ENCODE measurements at regions not wholly inside any gene's neighbourhood (a gene's known extent, or its start where the extent isn't known, plus 50 kb on each side); places are given as distances from the start of the nearest gene placed in this dataset.
A peak's percentile ranks its signal among the peaks of the same experiment; 100 is the strongest.

GRCh38 chr4:181970366-181970765, 272.8 kb upstream of the TENM3 start:
- POLR2A ChIA-PET = no interaction called here
- FAIRE-seq (no peak), ATAC-seq (no peak), DNase-seq (ENCODE audit: low read depth, low spot score) (no peak)
- intact Hi-C loops (cut with micrococcal nuclease; ENCODE audit: unreplicated experiment) (loop anchor here (2.0 kb wide), 1 partner anchor 48 kb away; no protein-coding TSS in a partner anchor), in situ Hi-C loops (cut with MboI) (no loop called here)
- Histone ChIP-seq H3K9ac (ENCODE audit: control insufficient read depth, insufficient read depth, low read length) (no peak overlapping the region), H2AFZ (ENCODE audit: control insufficient read depth, low read depth, low read length) (no peak overlapping the region), H3K4me3 (no peak overlapping the region), H3K4me2 (ENCODE audit: control insufficient read depth, insufficient read depth) (no peak overlapping the region), H3K36me3 (ENCODE audit: control insufficient read depth in 2 of 2, insufficient read depth in 2 of 2, low read length in 1 of 2) (no peaks in the 10 kb centered on the region), H4K20me1 (ENCODE audit: control insufficient read depth, insufficient read depth) (no peaks in the 10 kb centered on the region), H3K27me3 (replicated peaks in 1 of 2; ENCODE audit: control insufficient read depth in 2 of 2, insufficient read depth in 2 of 2, low read length in 1 of 2) (no peaks in the 10 kb centered on the region), H3K27ac (ENCODE audit: control insufficient read depth, insufficient read depth) (no peak overlapping the region), H3K9me3 (replicated peaks; ENCODE audit: control insufficient read depth, insufficient read depth, low read length) (no peaks in the 10 kb centered on the region; the same call in 2 of the 3 replicates), H3K4me1 (ENCODE audit: control insufficient read depth, insufficient read depth, low read length) (no peaks in the 10 kb centered on the region), H3K79me2 (ENCODE audit: control insufficient read depth, insufficient read depth, low read length) (no peaks in the 10 kb centered on the region)
- SMC1A ChIA-PET (ENCODE audit: uncharacterized antibody, unreplicated experiment) = interaction anchor here (0.6 to 3.0 kb wide), 6 partner anchors 9 to 139 kb away, joined by 3 to 7 read pairs (median 4); no protein-coding TSS in a partner anchor
- RAD21 ChIA-PET (ENCODE audit: unreplicated experiment) = interaction anchor here (0.7 to 1.0 kb wide), 2 partner anchors 52 to 119 kb away, joined by 3 read pairs; no protein-coding TSS in a partner anchor
- 35% methylated on average over 4 of the region's 4 CpGs for WGBS (ENCODE audit: insufficient coverage, insufficient replicate concordance, low lambda C conversion rate, missing lambda C conversion rate)
- TF ChIP-seq ASH2L (IDR thresholded peaks at IDR 0.05; ENCODE audit: borderline replicate concordance, low read depth) (no peak), BHLHE40 (IDR thresholded peaks at IDR 0.05; ENCODE audit: borderline replicate concordance in 1 of 2, low read depth in 2 of 2, low read length in 1 of 2) (no peak), CEBPZ (IDR thresholded peaks at IDR 0.05; ENCODE audit: low read depth, low read length) (no peak), SPI1 (IDR thresholded peaks at IDR 0.05; ENCODE audit: borderline replicate concordance, insufficient read depth, low read depth, low read length) (0 out of 2 replicates have a peak, but pooled peaks have one; percentile 9)
- CTCF ChIA-PET = interaction anchor here (0.6 to 2.2 kb wide), 3 partner anchors 14 to 948 kb away, joined by 3 to 6 read pairs (median 3); no protein-coding TSS in a partner anchor
- BruUV-seq (replicated peaks) = no TSS peak

Measured in GM12878 (cell line).